HL-60 (cell line): ENCODE measurements at regions not wholly inside any gene's neighbourhood (a gene's known extent, or its start where the extent isn't known, plus 50 kb on each side); places are given as distances from the start of the nearest gene placed in this dataset.

ENCODE experiments used
- POLR2AphosphoS5 ChIP-seq: IDR thresholded peaks from 2 replicates; pipeline ENCODE4 v1.6.1; 2012; ENCODE audit warnings: low read depth
- SPI1 ChIP-seq: IDR thresholded peaks from 2 replicates; pipeline ENCODE4 v1.6.1; 2012; ENCODE audit warnings: low read depth, mild to moderate bottlenecking, borderline replicate concordance
- TF ChIP-seq, protein P1 (sequence below): IDR thresholded peaks from one replicate; pipeline ENCODE4 v1.5.1; 2011; ENCODE audit warnings: low read length, control low read depth, inconsistent platforms; ENCODE audit not compliant: insufficient read depth
- TF ChIP-seq, protein P2 (sequence below): IDR thresholded peaks from 2 replicates; pipeline ENCODE4 v1.6.1; 2012; ENCODE audit warnings: low read depth; ENCODE audit not compliant: insufficient replicate concordance

DNA sequence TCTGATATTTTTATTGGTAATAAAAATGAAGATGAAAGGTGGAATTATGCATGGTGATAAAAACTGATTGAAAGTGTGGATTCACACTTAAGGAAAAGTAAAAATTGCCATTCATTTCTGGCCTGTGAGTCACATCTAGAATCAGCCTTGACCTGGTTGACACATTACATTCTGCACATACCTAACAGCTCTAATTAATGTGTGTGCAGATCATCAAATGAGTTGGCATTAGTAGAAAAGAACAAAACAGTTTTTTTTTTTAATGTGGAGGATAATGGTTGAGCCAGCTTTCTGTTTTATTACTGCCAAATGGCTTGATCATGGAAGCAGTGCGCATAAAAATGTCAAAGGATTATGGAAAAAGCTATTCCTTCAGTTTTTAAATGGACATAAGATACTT is 142.6 kb upstream of the TMEM196 start:
- TF ChIP-seq, protein P1, sequence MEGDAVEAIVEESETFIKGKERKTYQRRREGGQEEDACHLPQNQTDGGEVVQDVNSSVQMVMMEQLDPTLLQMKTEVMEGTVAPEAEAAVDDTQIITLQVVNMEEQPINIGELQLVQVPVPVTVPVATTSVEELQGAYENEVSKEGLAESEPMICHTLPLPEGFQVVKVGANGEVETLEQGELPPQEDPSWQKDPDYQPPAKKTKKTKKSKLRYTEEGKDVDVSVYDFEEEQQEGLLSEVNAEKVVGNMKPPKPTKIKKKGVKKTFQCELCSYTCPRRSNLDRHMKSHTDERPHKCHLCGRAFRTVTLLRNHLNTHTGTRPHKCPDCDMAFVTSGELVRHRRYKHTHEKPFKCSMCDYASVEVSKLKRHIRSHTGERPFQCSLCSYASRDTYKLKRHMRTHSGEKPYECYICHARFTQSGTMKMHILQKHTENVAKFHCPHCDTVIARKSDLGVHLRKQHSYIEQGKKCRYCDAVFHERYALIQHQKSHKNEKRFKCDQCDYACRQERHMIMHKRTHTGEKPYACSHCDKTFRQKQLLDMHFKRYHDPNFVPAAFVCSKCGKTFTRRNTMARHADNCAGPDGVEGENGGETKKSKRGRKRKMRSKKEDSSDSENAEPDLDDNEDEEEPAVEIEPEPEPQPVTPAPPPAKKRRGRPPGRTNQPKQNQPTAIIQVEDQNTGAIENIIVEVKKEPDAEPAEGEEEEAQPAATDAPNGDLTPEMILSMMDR, result no peak
- no peak for TF ChIP-seq POLR2AphosphoS5
- no peak for TF ChIP-seq SPI1
- TF ChIP-seq, protein P2, sequence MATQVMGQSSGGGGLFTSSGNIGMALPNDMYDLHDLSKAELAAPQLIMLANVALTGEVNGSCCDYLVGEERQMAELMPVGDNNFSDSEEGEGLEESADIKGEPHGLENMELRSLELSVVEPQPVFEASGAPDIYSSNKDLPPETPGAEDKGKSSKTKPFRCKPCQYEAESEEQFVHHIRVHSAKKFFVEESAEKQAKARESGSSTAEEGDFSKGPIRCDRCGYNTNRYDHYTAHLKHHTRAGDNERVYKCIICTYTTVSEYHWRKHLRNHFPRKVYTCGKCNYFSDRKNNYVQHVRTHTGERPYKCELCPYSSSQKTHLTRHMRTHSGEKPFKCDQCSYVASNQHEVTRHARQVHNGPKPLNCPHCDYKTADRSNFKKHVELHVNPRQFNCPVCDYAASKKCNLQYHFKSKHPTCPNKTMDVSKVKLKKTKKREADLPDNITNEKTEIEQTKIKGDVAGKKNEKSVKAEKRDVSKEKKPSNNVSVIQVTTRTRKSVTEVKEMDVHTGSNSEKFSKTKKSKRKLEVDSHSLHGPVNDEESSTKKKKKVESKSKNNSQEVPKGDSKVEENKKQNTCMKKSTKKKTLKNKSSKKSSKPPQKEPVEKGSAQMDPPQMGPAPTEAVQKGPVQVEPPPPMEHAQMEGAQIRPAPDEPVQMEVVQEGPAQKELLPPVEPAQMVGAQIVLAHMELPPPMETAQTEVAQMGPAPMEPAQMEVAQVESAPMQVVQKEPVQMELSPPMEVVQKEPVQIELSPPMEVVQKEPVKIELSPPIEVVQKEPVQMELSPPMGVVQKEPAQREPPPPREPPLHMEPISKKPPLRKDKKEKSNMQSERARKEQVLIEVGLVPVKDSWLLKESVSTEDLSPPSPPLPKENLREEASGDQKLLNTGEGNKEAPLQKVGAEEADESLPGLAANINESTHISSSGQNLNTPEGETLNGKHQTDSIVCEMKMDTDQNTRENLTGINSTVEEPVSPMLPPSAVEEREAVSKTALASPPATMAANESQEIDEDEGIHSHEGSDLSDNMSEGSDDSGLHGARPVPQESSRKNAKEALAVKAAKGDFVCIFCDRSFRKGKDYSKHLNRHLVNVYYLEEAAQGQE, result no peak
